ENCODE measurements at regions not wholly inside any gene's neighbourhood (a gene's known extent, or its start where the extent isn't known, plus 50 kb on each side); places are given as distances from the start of the nearest gene placed in this dataset.
"Not testable (repeated sequence)": the region's sequence is repeated elsewhere in the genome, so short reads cannot be mapped to it uniquely, and the experiment has no call there.

DNA sequence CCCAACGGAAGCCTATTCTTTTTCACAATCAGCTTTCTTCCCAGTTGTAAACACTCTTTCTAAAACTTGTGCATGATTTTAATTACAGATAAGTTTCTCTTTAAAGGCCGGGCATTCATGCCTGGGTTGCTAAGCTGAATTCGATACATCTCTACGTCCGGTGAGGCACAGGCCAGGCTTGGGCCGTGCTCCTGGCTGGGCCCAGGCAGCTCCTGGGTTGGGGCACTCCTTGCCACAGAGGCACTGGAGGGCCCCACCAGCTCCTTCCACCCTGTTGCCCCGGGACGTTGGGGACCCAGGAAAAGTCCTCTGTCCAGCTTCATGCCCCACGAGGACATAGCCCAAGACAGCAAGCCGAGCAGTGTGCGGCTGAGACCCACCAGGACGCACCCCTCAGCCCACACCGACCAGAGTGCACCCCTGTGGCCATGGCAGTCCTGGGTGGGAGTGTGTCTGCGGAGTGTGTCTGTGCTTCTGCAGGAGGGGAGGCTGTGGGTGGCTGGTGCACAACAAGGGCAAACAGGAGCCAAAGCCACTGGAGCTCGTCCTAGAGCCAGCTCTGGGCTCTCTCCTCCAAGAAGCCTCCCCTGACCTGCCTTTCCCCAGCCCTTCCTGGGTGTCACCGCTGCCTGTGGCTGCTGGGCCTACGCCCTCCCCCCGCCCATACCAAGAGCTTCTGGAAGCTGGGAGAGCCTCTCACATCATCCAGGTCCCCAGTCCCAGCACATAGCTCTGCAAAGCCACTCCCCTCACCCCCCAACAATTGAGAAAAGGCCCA lies 128.0 kb upstream of the NKX1-1 start:
- Histone ChIP-seq H3K4me3 (no peak overlapping the region), H3K27ac (no peak overlapping the region)

DNA sequence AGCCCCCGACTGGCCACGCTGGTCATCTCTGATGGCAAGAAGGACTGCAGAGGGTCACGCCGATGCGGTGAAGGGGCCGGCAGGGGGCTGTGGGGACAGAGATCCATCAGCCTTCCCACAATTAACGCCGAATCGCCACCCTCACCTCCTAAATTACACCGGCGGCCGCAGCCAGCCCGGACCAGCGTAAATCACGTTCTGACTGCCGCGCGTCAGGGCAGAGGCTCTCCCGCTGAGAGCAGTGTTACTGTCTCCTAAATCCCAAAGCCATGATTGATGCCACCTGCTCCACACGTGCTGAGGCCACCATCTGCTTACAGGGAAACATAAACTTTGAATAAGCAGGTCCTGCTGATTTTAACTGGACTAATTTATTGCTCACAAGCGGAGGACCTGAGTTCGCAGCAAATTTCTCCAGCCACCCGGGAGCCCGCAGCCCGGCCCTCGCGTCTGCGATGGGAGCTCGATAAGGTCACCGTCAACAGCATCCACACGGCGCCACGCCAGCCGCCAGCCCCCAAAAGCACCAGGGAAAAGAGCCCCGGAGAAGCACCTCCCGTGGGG lies 127.3 kb upstream of the NKX1-1 start:
- no peak overlapping the region for H3K4me3 ChIP-seq
- no peak overlapping the region for H3K27ac ChIP-seq

DNA sequence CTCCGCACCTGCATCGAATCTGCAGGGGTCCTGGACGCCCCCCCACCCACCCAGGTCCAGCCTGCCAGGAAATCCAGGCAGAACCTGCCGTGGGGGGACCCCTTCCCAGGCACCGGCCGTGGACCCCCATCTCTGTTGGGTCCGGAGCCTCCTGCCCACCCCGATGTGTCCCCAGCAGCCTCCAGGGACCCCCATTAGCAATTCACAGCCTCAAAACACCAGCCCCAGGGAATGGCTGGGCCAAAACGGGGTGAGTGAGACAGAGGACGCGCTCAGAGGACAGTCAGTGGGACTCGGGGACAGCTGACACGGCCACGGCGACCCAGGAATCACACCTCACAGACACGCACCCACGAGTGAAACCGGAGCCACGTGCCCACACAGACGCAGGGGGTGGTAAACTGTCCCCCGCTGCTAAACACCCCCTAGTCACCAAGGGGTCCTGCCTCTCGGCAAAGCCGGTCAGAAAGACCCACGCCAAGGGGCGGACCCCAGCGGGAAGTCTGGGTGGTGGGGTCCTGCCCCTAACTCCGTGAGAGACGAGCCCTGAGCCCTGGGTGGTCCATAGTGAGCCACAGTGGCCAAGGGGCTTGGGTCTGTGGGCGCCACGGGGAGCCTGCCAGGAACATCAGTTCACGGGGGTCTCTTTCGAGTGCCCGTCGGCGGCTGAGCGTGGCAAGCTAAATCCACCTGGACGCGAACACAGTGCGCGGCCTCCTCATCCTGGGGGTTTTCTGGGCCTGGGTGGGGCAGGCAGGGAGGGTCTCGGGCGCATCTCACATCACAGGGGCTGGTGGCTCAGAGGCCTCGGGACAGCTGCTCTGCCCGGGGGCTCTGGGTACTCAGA lies 126.5 kb upstream of the NKX1-1 start:
- Histone ChIP-seq H3K27ac (no peak overlapping the region), H3K4me3 (no peak overlapping the region)

DNA sequence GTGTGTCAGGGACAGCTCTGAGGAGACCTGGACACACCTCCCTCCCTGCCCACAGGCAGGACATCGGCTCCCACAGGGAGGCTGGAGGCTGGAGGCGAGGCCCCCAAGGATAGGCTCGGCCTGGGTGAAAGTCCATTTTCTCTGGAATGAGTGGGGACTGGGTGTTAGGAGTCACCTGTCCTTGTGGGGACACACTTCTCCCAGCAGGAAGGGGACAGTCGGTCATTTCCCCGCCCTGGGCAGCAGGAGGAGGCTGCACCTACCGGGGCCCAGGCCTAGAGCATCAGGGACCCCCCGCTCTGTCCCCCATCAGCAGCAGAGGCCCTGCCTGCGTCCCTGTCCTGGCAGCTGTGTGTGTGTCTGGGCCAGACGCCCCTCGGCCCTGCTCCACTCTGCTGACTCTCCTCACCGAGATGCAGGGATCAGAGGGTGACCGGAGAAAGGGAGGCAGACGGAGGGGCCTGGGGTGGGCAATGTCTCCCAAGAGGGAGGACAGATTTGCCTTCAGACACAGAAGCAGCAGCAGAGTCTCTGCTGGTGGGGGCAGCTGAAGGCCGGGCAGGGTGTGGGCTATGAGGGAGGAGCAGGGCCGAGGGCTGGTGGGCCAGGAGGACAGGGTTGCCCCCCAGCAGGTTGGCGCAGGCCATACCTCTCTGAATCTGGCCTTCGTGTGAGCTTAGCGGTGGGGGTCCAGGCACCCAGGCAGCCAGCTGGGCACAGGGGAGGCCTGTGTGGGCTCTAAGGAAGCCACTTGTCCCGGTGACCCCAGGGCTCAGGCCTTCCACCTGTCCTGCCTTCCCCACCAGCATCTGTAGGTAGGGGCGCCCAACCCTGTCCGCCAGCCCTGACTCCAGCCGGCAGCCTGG lies 125.7 kb upstream of the NKX1-1 start:
- Histone ChIP-seq H3K4me3 (no peak overlapping the region), H3K27ac (no peak overlapping the region)

DNA sequence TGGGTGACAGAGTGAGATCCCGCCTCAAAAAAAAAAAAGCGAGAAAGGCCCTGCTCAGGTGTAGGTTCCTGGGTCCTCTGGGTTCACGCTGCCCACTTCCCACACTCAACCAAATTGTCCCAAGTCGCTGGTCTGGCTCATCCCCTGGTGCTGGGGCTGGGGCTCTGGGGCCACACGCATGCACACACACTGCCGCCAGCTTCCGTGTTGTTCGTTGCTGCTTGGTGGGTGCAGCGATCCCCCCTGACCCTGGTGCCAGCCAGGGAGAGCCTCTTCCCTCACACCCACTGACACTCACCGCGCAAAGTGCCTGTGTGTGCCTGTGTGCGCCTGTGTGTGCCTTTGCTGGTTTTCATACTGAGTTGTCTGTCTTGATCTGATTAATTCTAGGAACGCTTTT lies 124.1 kb upstream of the NKX1-1 start:
- H3K27ac ChIP-seq, result no peak overlapping the region
- H3K4me3 ChIP-seq, result no peak overlapping the region

DNA sequence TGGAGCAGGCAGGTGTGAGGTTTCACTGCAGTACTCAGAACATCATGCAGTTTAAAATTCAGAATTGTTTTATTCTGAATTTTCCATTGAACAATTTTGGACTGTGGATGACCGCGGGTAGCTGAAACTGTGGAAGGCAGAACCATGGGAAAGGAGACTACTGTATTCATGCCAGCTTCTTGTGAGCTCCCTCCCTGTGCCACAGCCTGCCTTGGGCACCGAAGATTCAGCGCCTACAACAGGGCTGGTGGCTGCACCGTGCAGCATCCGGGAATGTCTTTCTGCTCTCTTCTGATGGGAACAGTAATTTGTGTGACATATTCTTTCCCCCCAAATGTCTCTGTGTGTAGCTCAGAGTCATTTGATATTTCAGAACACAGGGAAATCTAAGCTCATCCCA lies 118.5 kb upstream of the NKX1-1 start:
- H3K4me3 ChIP-seq, result no peak overlapping the region
- no peak overlapping the region for H3K27ac ChIP-seq

DNA sequence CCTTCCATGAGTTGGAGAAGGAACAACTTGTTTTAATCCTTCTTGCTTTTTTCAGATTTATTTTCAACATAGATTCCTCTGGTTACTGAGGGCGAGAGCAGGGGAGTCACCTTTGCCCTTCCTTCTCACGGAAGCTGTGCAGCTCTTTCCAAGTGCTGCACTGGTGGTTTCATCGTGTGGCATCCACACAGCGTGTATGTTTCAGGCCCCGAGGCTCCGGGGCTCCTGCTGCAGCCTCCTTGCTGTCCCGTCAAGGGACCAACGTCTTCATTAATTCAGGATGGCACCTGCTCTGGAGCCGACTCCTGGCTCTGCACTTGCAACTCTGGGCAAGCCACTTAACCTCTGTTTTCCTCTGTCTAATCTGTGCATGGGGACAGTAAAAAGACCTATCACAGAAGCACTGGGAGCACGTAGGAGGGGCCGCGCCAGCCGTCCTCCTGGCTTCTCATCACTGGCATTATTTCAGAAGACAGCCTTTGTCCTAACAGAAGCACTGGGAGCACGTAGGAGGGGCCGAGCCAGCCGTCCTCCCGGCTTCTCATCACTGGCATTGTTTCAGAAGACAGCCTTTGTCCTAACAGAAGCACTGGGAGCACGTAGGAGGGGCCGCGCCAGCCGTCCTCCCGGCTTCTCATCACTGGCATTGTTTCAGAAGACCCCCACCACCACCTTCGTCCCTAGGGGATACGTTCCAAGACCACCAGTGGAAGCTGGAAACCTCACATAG lies 117.8 kb upstream of the NKX1-1 start:
- Histone ChIP-seq H3K4me3 (no peak overlapping the region), H3K27ac (no peak overlapping the region)

DNA sequence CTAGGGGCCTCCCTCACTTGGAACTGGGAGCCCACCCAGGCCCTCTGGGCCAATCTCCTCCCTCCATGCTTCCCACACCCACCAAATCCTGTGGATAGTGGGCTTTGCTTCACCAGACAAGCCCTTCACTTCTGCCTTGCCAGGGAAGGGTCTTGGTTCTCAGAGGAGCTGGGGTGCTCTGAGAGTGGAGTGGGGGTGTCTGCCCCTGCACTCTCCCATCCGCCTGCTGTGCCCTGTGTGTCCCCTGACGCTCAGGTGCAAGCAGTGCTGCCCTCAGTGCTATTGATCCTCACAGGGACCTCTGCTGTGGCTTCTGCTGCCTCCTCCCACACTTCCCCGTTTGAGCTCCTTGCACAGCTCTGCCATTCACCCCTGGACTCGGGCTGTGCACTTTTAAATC lies 117.3 kb upstream of the NKX1-1 start:
- no peak overlapping the region for H3K27ac ChIP-seq
- no peak overlapping the region for H3K4me3 ChIP-seq

DNA sequence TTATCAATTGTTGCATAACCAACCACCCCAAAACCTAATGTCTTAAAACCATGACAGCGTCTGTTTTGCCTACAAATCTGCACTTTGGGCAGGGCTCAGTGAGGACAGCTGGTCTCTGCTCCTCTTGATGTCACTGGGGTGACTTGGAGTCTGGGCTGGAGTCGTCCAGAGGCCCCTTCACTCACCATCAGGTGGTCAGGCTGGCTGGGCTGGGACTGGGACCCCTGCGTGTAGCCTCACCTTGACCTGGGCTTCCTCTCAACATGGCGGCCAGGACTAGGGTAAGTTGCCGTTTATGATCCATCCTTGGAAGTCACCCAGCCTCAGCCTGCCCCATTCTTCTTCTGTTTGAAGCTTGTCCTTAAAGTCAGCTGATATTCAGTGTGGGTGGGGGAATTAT lies 116.8 kb upstream of the NKX1-1 start:
- Histone ChIP-seq H3K27ac (no peak overlapping the region), H3K4me3 (no peak overlapping the region)

DNA sequence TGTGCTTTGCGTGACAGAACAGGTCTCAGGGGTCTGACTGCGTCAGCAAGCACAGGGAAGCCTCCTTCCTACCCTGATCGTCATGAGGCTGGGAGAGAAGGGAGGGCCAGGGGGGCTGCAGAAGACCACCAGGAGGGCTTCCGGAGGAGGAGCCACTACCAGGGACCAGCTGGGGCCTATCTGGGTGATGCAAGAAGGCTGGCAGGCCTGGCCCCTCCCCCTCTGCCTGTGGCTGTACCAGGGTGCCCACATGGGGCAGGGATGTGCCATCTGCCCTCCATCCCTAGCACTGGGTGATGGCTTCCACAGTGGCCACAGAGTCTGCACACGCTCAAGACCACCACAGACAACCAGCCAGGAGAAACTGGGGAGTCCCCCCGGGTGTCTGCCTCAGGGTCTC lies 116.4 kb upstream of the NKX1-1 start:
- no peak overlapping the region for H3K4me3 ChIP-seq
- H3K27ac ChIP-seq, result no peak overlapping the region

DNA sequence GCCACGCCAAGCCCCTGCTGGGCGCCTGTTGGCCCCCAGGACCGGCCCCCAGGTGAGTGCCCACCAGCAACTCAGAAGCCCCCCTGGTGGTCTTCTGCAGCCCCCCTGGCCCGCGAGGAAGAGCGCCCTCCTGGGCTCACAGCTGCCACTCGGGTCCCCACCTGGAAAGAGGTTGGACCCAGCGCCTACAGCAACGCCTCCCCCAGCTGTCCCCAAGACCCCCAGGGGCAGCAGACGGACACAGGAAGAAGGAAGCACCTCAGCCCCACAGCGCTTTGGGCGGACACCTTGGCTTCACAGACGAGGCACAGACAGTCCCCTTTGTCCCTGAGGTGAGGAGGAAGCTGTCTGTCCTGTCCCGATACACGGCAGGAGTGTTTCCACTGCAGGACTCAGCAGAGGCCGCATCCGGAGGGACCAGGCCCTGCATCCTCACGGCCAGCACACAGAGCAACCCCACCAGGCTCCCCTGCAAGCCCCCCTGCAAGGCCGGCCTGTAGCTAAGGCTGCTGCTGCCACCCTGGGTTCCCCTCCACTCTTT lies 115.6 kb upstream of the NKX1-1 start:
- Histone ChIP-seq H3K4me3 (no peak overlapping the region), H3K27ac (no peak overlapping the region)

DNA sequence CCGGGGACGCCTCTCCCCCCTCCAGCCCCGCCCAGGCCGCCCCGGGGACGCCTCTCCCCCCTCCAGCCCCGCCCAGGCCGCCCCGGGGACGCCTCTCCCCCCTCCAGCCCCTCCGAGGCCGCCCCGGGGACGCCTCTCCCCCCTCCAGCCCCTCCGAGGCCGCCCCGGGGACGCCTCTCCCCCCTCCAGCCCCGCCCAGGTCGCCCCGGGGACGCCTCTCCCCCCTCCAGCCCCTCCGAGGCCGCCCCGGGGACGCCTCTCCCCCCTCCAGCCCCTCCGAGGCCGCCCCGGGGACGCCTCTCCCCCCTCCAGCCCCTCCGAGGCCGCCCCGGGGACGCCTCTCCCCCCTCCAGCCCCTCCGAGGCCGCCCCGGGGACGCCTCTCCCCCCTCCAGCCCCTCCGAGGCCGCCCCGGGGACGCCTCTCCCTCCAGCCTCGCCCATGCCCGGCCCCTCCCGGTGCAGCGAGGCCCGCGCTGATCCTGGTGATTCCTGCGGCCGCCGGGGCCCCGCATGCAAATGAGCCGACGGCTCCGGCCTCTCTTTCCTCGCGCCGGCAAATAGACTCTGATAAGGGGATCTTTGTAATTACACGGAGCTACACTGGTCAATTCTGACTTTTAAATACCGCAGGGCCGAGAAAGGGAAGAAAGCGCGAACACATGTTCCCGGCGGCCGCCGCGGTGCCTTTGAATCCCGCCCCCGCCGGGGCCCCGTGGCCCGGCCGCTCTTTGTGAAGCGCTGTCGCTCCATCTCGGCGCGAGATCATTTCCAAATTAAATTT lies 114.7 kb upstream of the NKX1-1 start:
- not testable (repeated sequence) for H3K27ac ChIP-seq
- peak overlapping the region in 2 of 7 experiments; percentile 3 to 15 for H3K4me3 ChIP-seq

DNA sequence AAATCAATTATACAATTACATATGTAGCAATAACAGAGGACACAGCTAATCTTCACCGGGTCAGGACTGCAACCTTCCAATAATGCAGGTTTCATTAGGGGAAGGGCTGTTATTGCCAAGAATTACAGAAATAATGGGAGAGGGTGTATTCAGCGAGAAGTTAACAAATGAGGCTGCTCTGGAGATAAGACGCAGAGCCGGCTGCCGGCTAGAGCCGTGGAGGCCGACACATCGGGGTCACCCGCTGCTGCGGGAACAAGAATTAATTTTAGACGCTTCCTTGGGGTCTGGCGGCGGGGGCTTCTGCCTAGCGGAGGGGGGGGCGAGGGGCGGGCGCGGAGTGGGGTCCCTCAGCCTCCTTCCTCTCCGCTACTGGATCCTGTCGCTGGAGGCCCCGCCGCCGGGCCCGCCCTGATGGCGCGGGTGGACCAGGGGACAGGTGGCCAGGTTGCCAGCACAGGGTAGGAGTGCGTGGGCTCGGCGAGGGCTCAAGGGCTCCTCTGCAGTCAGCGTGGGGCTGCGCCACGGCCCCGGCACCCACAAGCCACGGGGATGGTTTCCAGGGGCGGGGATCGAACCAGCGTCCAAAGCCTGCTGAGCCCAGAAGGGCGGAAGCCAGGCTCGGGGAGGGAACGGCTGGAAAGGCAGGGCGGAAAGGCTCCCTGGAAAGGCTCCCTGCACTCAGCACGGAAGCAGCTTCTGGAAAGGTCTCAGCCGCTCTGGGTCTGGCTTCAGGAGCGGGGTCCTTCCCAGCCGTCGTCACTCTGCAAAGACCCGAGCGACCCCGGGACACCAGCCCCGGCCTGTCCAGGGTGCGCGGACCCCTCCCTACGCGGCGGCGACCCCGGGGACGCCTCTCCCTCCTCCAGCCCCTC lies 113.8 kb upstream of the NKX1-1 start:
- Histone ChIP-seq H3K27ac (peak overlapping the region in 1 of 21 experiments; percentile 17), H3K4me3 (no peak overlapping the region)

DNA sequence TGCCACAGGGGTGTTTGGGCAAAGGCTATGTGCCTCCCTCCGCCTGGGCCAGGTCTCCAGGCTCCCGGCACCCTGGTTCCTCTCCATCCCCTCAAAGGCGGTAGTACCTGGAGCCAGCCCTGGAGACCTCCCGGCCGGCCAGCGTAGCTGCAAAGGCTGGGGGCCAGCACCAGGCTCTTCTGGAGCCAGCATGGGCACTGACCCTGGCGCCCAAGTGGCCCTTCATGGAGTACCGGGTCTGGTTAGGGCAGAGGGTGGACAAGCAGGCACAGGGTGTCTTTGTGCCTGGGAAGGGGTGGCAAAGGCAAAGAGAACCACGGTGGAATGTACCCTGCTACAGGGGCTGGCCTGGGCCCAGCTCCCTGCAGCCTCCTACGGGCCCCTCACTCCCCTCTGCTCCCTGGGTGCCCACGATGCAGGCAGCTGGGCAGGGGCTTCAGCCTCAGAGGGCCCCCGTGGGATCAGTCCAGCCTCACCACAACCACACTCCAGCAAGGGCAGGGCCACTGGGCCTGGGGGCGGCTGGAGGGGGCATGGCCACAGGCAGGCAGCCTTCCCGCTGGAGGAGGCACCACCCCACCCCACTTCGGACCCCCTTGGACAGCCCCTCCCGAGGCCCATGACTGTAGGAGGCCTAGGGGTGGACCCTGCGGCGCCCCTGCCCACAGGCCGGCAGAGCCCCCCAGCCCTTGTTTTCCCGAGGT lies 112.9 kb upstream of the NKX1-1 start:
- no peak overlapping the region for H3K4me3 ChIP-seq
- H3K27ac ChIP-seq, result no peak overlapping the region

DNA sequence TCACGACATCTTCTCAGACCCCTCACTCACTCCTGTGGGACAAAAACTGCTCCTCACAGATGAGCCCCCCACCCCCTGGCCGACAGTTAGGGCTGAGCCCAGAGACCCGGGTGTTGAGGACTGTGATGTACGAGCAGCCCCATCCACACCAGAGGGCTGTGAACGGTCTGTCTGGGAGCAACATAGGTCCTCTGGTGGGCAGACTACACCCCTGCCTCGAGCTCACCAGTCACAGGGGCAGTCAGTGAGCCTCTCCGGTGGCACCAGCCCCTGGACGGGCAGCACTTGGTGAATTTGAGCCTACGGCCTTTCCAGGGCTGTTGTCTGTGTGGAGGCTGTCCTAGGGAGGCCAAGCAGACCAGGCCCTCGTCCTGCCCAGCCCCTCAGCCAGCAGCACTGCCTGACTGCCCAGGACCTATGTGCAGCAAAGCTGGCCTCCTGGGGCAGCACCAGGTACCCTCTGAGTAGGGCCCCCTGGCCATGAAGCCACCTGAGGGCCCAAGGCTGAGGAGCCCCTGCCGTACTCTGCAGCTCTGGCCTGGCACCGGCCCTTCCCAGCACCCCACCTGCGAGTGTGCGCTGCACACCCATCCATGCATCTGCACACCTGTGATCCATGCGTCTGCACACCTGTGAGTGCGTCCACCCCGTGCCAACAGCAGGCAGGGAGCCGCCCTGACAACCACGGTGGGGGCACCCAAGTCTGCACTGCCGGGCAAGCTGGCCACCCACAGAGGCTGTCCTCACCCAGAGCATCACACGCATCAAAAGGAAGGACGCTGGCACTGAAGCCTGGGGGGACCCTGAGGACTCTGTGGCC lies 111.6 kb upstream of the NKX1-1 start:
- Histone ChIP-seq H3K4me3 (no peak overlapping the region), H3K27ac (no peak overlapping the region)

DNA sequence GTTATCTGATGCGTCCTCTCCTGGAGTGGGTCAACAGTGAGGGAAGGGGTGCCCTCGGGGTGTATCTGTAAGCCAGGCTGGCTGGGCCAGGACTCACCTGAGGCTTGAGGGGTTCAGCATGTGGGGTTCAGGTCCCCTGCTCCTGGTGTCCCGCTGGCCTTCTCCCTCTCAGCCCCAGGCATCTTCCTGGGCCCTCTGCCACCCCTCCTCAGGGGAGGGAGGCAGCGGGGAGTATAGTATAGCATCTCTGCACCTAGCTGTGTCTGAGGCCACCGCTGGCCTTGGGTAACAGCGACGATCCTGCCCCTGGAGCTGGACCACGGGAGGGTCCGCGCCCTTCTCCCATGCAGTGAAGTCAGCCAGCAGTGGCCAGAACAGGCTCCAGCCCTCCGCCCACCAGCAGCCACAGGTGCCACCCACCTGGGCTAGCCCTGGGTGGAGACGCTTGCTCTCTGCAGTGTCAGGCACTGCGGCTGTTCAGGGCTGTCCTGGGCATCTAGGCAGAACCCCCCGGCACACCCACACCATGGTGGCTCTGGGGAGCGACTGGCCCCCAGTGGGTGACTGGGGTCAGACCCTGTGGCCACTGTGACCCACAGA lies 110.7 kb upstream of the NKX1-1 start:
- no peak overlapping the region for H3K27ac ChIP-seq
- no peak overlapping the region for H3K4me3 ChIP-seq
